ENCODE measurements at regions not wholly inside any gene's neighbourhood (a gene's known extent, or its start where the extent isn't known, plus 50 kb on each side); places are given as distances from the start of the nearest gene placed in this dataset.
A peak's percentile ranks its signal among the peaks of the same experiment; 100 is the strongest.

DNA sequence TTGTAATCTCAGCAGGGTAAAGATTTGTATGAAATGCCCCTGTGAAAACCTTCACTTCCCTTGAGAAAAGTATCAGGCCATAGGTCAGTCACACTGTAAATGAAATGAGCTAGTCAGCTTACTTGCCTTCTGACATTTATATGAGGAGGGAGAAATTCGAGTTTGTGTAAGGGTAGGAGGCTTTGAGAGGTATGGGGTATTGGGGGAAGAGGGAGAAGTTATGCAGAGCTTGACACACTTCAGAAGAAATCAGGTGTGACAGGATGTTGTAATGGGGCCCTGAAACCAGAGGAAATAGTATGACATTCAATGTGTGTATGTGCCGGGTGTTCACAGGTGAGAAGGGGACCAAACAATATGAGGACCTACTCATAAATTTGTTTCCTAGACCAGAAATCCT is 64.2 kb upstream of the CCN6 start:
- no peak for DNase-seq

- DNase-seq, result no peak
These were observed 63.7 kb upstream of the CCN6 start for GRCh38 chr6:111990214-111990613.

- DNase-seq, result peak; percentile 40
These were observed 61.1 kb upstream of the CCN6 start for GRCh38 chr6:111992851-111993250.

- no peak for DNase-seq
These were observed 60.6 kb upstream of the CCN6 start for GRCh38 chr6:111993342-111993741.

GRCh38 chr6:111994791-111995190 is 59.1 kb upstream of the CCN6 start:
- no peak for DNase-seq

- no peak for DNase-seq
These were observed 58.5 kb upstream of the CCN6 start for GRCh38 chr6:111995404-111995803.

DNA sequence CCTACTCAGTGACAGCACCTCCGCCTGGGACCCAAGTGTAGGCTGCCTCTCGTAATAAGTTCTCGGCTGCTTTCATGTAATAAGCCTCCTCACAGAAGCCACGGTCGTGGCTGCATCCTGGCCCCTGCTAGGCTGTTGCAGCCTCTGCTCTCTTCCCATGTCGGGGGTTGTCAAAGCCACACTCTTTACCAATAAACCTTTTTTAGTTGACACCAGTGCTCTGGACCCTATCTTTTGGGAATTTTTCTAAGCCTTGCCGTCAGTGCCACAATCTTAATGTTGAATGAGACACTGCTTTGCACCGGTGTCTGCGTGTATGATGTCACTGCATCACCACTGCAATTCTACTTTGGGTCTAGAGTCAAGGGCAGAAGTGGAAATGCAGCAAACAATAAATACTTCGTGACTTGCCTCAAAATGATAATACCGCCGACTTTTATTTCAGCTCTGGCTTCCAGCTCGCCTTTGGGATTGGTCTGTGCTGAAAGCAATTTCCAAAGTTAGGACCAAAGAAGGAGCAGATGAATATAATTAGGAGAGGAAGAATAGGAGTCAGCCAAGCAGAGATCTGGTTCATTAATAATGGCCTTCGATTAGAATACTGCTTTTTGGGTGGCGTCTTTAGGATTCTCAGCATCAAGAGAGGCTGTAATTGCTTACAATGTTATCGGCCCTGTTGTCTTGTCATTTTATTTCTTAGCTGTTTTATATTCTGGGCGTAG is 57.6 kb upstream of the CCN6 start:
- no peak for DNase-seq

DNA sequence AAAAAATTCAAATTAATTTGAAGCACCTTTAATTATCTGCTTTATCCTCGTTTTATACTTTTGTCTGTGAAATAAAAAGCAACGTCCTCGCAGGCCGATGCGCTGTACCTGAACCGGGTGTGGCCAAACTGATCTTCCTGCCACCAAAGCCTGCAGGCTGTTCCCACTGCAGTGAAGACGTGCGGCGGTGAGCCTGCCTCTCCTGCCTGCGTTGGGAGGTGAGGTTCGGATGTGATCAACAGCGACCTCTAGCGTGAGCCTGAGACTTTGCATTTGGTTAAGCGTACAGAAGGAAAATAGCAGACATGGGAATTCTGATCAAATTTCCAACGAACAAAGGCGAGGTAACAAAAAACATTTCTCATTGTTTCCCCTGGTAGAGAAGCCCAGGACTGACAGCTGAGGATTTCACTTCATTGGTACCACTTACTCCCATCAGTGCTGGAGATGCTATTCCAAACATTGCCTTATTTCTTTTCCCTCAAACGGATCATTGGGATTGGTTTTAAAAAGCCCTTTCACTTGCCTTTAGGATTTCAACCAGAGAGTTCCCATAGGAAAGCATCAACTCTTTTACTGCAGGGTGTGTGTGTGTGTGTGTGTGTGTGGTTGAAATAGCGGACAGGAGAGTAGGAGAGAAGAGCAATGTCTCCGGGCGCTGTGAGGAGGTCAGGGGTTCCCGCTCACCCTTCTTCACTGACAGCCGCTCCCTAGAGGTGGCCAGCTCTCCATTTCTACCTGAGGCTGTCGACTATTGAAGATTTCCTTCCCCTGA is 56.6 kb upstream of the CCN6 start:
- peak; percentile 72 for DNase-seq

GRCh38 chr6:111997853-111998208 is 56.1 kb upstream of the CCN6 start:
- DNase-seq, result no peak

- DNase-seq, result no peak
These were observed 51.6 kb upstream of the CCN6 start for GRCh38 chr6:112002307-112002706.

Measured in stimulated activated CD4-positive, alpha-beta T cell treated with anti-CD3 and anti-CD28 coated beads, Interleukin-4, amount 100 ng/mL, for 1 hour (primary cell).